ENCODE measurements at regions not wholly inside any gene's neighbourhood (a gene's known extent, or its start where the extent isn't known, plus 50 kb on each side); places are given as distances from the start of the nearest gene placed in this dataset.

- TF ChIP-seq CTCF (IDR thresholded peaks at IDR 0.05) = no peak
- no peak for DNase-seq (ENCODE audit: low spot score)
- Histone ChIP-seq H3K4me1 (peaks cover 0 to 21% of the 10 kb centered on the region in 2 donors), H3K9me3 (no peaks in the 10 kb centered on the region), H3K36me3 (no peaks in the 10 kb centered on the region), H3K4me3 (no peak overlapping the region), H3K27ac (peak overlapping the region in 1 of 2 donors; percentile 41), H3K27me3 (no peaks in the 10 kb centered on the region)
Observed at GRCh38 chr13:44293374-44293773, 80.2 kb upstream of the SERP2 start.

GRCh38 chr13:44293908-44294735 is 79.5 kb upstream of the SERP2 start:
- no peak overlapping the region for H3K4me3 ChIP-seq
- no peak for TF ChIP-seq CTCF (IDR thresholded peaks at IDR 0.05)
- H3K27ac ChIP-seq = peak overlapping the region in 1 of 2 donors; percentile 41
- no peaks in the 10 kb centered on the region for H3K36me3 ChIP-seq
- no peaks in the 10 kb centered on the region for H3K9me3 ChIP-seq
- H3K4me1 ChIP-seq = peaks cover 0 to 21% of the 10 kb centered on the region in 2 donors
- DNase-seq (ENCODE audit: low spot score) = no peak
- no peaks in the 10 kb centered on the region for H3K27me3 ChIP-seq

GRCh38 chr13:44294876-44295275 is 78.7 kb upstream of the SERP2 start:
- Histone ChIP-seq H3K9me3 (no peaks in the 10 kb centered on the region), H3K36me3 (no peaks in the 10 kb centered on the region), H3K4me1 (peaks cover 0 to 21% of the 10 kb centered on the region in 2 donors), H3K27ac (no peak overlapping the region), H3K27me3 (no peaks in the 10 kb centered on the region), H3K4me3 (no peak overlapping the region)
- no peak for TF ChIP-seq CTCF (IDR thresholded peaks at IDR 0.05)
- no peak for DNase-seq (ENCODE audit: low spot score)

- Histone ChIP-seq H3K27ac (peak overlapping the region in 1 of 2 donors; percentile 62), H3K36me3 (no peaks in the 10 kb centered on the region), H3K27me3 (no peaks in the 10 kb centered on the region), H3K4me1 (peaks cover 0 to 38% of the 10 kb centered on the region in 2 donors), H3K4me3 (no peak overlapping the region), H3K9me3 (no peaks in the 10 kb centered on the region)
- no peak for TF ChIP-seq CTCF (IDR thresholded peaks at IDR 0.05)
- no peak for DNase-seq (ENCODE audit: low spot score)
Observed at GRCh38 chr13:44296856-44297255, 76.8 kb upstream of the SERP2 start.

GRCh38 chr13:44298314-44298713 is 75.3 kb upstream of the SERP2 start:
- Histone ChIP-seq H3K27me3 (no peaks in the 10 kb centered on the region), H3K27ac (no peak overlapping the region), H3K9me3 (no peaks in the 10 kb centered on the region), H3K4me3 (no peak overlapping the region), H3K36me3 (no peaks in the 10 kb centered on the region), H3K4me1 (peaks cover 0 to 43% of the 10 kb centered on the region in 2 donors)
- no peak for DNase-seq (ENCODE audit: low spot score)
- TF ChIP-seq CTCF (IDR thresholded peaks at IDR 0.05) = no peak
